SK-N-SH (cell line): ENCODE measurements at regions not wholly inside any gene's neighbourhood (a gene's known extent, or its start where the extent isn't known, plus 50 kb on each side); places are given as distances from the start of the nearest gene placed in this dataset.
"Not testable (repeated sequence)": the region's sequence is repeated elsewhere in the genome, so short reads cannot be mapped to it uniquely, and the experiment has no call there.

Experiments
- CTCF ChIA-PET: fragments of 300-600, 350-600 bp; formaldehyde crosslinking; extraction: SDS; loops from one replicate; lab custom pipeline; 2021; lab: Yijun Ruan, JAX
- POLR2A ChIA-PET: fragments of 350-600 bp; sonication (Branson Sonifier 250); formaldehyde crosslinking; extraction: SDS; loops from one replicate; lab custom pipeline; 2020; ENCODE audit warnings: antibody characterized with exemption, inconsistent platforms; lab: Yijun Ruan, JAX
- DNase-seq: peaks from one replicate; pipeline ENCODE4 v3.0.0; 2012
- H2AFZ ChIP-seq: fragments of 200-600 bp; sonication (generic); 2 replicates; pipeline ENCODE4 v1.8.1; 2016; ENCODE audit warnings: antibody characterized with exemption, mild to moderate bottlenecking, low read depth
- H3F3A ChIP-seq: fragments of 200-600 bp; sonication (generic); replicated peaks from 2 replicates; pipeline ENCODE3; 2016; ENCODE audit warnings: antibody characterized with exemption, mild to moderate bottlenecking; ENCODE audit not compliant: insufficient read depth
- H3K27ac ChIP-seq, 2 experiments: fragments of 200-500 bp in 1 of 2; fragments of 200-600 bp in 1 of 2; sonication (Bioruptor generic) in 1 of 2; sonication (generic), shearing (Covaris generic) in 1 of 2; 2 replicates each; pipeline versions ENCODE4 v1.5.1 to v1.6.1; 2014 to 2016; ENCODE audit warnings: low read depth in 2 of 2, inconsistent platforms in 1 of 2, low read length in 1 of 2, mild to moderate bottlenecking in 1 of 2, mixed read lengths in 1 of 2
- H3K27me3 ChIP-seq: fragments of 200-600 bp; sonication (generic), shearing (Covaris generic); 2 replicates; pipeline ENCODE4 v1.6.1; 2016; ENCODE audit warnings: mixed run types; ENCODE audit not compliant: insufficient read depth
- H3K36me3 ChIP-seq, 2 experiments: fragments of 200-500 bp in 1 of 2; fragments of 200-600 bp in 1 of 2; sonication (Bioruptor generic) in 1 of 2; sonication (generic) in 1 of 2; replicated peaks in 1 of 2; 2 replicates each; pipeline versions ENCODE3 to v1.5.1; 2014 to 2016; ENCODE audit warnings: low read length in 1 of 2, mild to moderate bottlenecking in 1 of 2; ENCODE audit not compliant: insufficient read depth in 2 of 2, control insufficient read depth in 1 of 2
- H3K4me1 ChIP-seq, 2 experiments: fragments of 200-500 bp in 1 of 2; fragments of 200-600 bp in 1 of 2; sonication (Bioruptor generic) in 1 of 2; sonication (generic), shearing (Covaris generic) in 1 of 2; 2 replicates each; pipeline versions ENCODE4 v1.5.1 to v1.6.1; 2014 to 2016; ENCODE audit warnings: low read depth in 1 of 2, low read length in 1 of 2, mixed run types in 1 of 2; ENCODE audit not compliant: insufficient read depth in 2 of 2, control insufficient read depth in 1 of 2
- H3K4me2 ChIP-seq: fragments of 200-600 bp; sonication (generic), shearing (Covaris generic); 2 replicates; pipeline ENCODE4 v1.6.1; 2017; ENCODE audit warnings: mixed run types
- H3K4me3 ChIP-seq, 2 experiments: fragments of 200-500 bp in 1 of 2; fragments of 200-600 bp in 1 of 2; sonication (Bioruptor generic) in 1 of 2; sonication (generic), shearing (Covaris generic) in 1 of 2; 2 replicates each; pipeline versions ENCODE4 v1.5.1 to v1.8.1; 2014 to 2016; ENCODE audit warnings: low read depth in 2 of 2, inconsistent platforms in 1 of 2, low read length in 1 of 2, mild to moderate bottlenecking in 1 of 2, mixed read lengths in 1 of 2, moderate library complexity in 1 of 2
- H3K79me2 ChIP-seq: fragments of 200-600 bp; sonication (generic); 2 replicates; pipeline ENCODE4 v1.8.1; 2017; ENCODE audit warnings: mild to moderate bottlenecking; ENCODE audit not compliant: insufficient read depth
- H3K9ac ChIP-seq: fragments of 200-600 bp; sonication (generic); 2 replicates; pipeline ENCODE4 v1.6.1; 2017; ENCODE audit warnings: mixed run types
- H3K9me2 ChIP-seq: fragments of 200-600 bp; sonication (generic); 2 replicates; pipeline ENCODE4 v1.6.1; 2017; ENCODE audit warnings: mixed run types
- H3K9me3 ChIP-seq: fragments of 200-600 bp; sonication (generic); 2 replicates; pipeline ENCODE4 v1.6.1; 2017; ENCODE audit warnings: mixed run types, mild to moderate bottlenecking, moderate library complexity
- H4K20me1 ChIP-seq: fragments of 200-600 bp; sonication (generic); 2 replicates; pipeline ENCODE4 v1.6.1; 2017; ENCODE audit warnings: mild to moderate bottlenecking, mixed run types; ENCODE audit not compliant: insufficient read depth
- WGBS: methylation state at CpG from one replicate; pipeline ENCODE4 v1.1.6; 2017; ENCODE audit warnings: low lambda C conversion rate; 5-methylcytosine and 5-hydroxymethylcytosine counted together

DNA sequence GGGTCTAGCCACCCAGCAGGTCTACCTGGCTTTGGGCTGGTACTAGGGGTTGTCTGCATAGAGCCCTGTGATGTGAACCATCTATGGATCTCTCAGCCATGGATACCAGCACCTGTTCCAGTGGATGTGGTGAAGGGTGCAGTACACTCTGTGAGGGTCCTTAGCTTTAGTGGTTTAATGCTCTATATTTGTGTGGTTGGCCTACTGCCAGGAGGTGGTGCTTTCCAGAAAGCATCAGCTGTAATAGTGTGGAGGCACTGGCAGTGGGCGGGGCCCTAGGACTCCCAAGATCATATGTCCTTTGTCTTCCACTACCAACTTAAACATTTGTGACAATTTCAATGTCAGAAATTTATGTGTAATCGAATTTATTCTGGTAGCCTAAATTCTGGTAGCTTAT lies 1065.1 kb downstream of the RPIA start:
- WGBS = 0% methylated on average over 2 of the region's 2 CpGs
- H2AFZ ChIP-seq, H3K36me3 ChIP-seq, H3K79me2 ChIP-seq, CTCF ChIA-PET, H3K4me1 ChIP-seq, H4K20me1 ChIP-seq, DNase-seq, H3K9me2 ChIP-seq, H3K9me3 ChIP-seq, H3K9ac ChIP-seq, H3K27me3 ChIP-seq, H3K27ac ChIP-seq, H3K4me2 ChIP-seq, H3F3A ChIP-seq, H3K4me3 ChIP-seq, POLR2A ChIA-PET: not testable (repeated sequence)

DNA sequence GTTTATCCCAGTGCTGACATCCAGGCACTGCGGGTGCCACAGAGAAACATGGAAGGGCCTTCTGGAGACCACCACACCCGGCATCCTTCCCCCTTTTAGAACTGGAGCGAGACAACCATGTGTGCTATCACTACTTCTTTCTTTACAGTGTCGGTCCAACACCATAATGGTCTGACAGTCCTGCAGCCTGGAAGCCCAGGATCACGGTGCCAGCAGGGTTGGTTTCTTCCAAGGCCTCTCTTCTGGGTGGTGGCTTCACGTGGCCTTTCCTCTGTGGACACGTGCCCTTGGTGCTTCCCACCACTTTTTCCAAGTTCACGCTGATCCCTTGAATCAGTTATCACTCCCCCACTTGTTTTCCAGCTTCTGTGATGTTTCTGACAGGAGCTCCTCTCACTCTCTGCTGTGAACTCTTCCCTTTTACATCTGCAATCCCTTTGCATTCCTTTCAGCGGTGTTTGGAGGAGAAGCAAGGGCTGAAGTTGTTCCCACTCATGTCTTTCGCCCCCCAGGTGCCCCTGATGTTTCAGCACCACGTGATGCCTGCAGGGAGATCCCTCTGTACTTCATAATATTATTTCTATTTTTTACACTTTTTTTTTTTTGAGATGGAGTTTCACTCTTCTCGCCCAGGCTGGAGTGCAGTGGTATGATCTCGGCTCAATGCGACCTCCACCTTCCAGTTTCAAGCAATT lies 1067.0 kb downstream of the RPIA start:
- POLR2A ChIA-PET, H3K4me2 ChIP-seq, H3K9me3 ChIP-seq, H3K36me3 ChIP-seq, H3K79me2 ChIP-seq, H3F3A ChIP-seq, DNase-seq, CTCF ChIA-PET, H3K27me3 ChIP-seq, H2AFZ ChIP-seq, H3K9me2 ChIP-seq, H3K4me3 ChIP-seq, H3K27ac ChIP-seq, H3K4me1 ChIP-seq, H4K20me1 ChIP-seq, H3K9ac ChIP-seq: not testable (repeated sequence)
- under 1% methylated on average over 14 of the region's 14 CpGs for WGBS

DNA sequence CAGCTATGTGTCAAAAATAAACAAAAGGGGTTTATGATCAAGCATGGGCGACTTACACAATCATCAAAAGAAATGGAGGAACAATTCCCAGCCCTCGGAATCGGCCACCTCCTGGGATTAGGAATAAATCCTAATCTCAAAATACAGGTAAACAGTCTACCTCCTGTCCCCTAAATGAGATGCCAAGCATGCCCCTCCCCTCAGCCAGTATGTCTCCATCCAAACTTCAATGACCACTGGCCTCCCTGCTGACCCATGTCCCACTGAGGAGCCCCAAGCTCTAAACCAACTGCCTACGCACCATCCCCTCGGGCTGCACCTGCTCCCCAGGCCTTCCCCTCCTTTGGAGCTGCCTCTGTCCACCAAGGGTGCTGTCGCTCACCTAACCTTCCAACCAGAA lies 1069.3 kb downstream of the RPIA start:
- H3K27me3 ChIP-seq = peaks cover 15% of the 10 kb centered on the region; the same call in 1 of the 2 replicates
- H3K4me3 ChIP-seq, H3K9ac ChIP-seq, H3K79me2 ChIP-seq, H3K9me3 ChIP-seq, CTCF ChIA-PET, H3K9me2 ChIP-seq, H3F3A ChIP-seq, H2AFZ ChIP-seq, POLR2A ChIA-PET, H3K4me1 ChIP-seq, H3K36me3 ChIP-seq, H3K4me2 ChIP-seq, H3K27ac ChIP-seq, DNase-seq, H4K20me1 ChIP-seq: not testable (repeated sequence)
- 6% methylated on average over 6 of the region's 6 CpGs for WGBS

DNA sequence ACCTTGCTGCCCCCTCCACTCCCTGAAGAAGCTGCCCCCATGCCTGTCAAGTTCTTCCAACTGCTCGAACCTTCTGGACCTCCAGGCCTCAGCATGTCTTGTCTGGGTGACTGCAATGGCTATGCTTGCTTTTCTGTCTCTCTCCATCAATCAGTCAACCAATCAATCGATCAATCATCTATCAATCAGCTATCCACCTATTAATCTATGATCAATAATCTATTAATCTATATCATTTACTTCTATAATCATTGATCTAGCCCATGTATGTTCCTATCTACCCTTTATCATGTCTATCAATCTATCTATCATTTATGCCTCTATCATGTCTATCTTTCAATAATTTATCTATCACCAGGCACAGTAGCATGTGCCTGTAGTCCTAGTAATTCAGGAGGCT lies 1069.7 kb downstream of the RPIA start:
- CTCF ChIA-PET, DNase-seq, POLR2A ChIA-PET: not testable (repeated sequence)

DNA sequence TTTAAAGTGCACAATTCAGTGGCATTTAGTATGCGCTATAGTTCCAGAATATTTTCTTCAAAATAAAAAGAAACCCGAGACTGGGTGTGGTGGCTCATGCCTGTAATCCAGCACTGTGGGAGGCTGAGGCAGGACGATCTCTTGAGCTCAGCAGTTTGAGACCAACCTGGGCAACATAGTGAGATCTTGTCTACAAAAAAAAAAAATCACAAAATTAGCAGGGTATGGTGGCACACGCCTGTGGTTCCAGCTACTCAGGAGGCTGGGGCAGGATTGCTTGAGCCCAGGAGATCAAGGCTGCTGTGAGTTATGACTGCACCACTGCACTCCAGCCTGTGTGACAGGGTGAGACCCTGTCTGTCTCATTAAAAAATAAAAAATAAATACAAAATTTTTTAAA lies 1070.4 kb downstream of the RPIA start:
- 21% methylated on average over 4 of the region's 4 CpGs for WGBS
- H3K9me3 ChIP-seq, POLR2A ChIA-PET: not testable (repeated sequence)

More for the DNA sequence above, 1069.7 kb downstream of the RPIA start:
- H3K9ac ChIP-seq, H4K20me1 ChIP-seq, H3K9me2 ChIP-seq, H2AFZ ChIP-seq, H3K36me3 ChIP-seq, H3F3A ChIP-seq, H3K4me3 ChIP-seq, H3K4me1 ChIP-seq, H3K4me2 ChIP-seq, H3K9me3 ChIP-seq, H3K79me2 ChIP-seq, H3K27ac ChIP-seq: not testable (repeated sequence)
- peaks cover 19% of the 10 kb centered on the region for H3K27me3 ChIP-seq
- 4% methylated on average over 2 of the region's 2 CpGs for WGBS

DNA sequence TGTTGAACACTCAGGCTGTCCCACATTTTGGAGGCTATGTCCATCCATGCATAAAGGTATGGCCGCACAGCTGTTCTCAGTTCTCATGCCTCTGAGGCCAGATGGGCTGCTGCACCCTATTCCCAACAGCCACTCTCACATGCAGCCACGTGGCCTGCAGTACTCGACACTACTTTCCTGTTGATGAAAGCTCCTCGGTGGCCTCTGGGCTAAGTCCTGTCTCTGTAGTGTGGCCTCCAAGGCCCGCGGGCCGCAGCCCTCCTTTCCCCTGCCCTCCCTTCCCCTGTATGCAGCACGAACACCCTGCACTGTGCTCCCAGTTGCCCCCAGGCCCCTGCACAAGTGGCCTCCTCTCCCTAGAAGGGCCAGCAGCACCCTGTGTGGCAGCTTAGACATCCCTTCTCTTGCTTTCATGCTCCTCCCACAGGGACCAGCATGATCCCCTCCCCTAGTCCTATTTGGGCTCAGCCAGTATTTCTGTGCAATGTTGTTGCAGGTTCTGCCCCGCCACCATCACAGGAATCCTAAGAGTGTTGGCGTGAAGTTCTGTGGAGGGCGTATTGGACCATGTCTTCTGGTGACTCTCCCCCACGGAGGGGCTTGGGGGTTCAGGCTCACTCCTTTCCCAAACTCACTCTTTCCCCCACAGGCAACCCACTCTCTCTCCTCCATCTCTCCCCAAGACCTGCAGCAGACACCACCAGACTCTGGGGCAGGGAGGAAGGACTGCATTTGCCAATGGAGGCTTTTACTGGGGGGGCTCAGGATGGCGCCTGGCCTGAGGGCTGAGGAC lies 1071.2 kb downstream of the RPIA start:
- H3K9me2 ChIP-seq, H4K20me1 ChIP-seq, POLR2A ChIA-PET, H3K79me2 ChIP-seq, H3K9me3 ChIP-seq, H3K4me2 ChIP-seq, H3K4me3 ChIP-seq, H3K4me1 ChIP-seq, H3K36me3 ChIP-seq, H3K27ac ChIP-seq, DNase-seq, H3K9ac ChIP-seq, H2AFZ ChIP-seq, H3F3A ChIP-seq: not testable (repeated sequence)
- peaks cover 34% of the 10 kb centered on the region for H3K27me3 ChIP-seq
- CTCF ChIA-PET = interaction anchor here (1.0 kb wide), 1 partner anchor 1765 kb away, joined by 3 read pairs; no protein-coding TSS in a partner anchor
- 21% methylated on average over 13 of the region's 13 CpGs for WGBS

More for the DNA sequence above, 1070.4 kb downstream of the RPIA start:
- H2AFZ ChIP-seq, H3F3A ChIP-seq, CTCF ChIA-PET, H3K79me2 ChIP-seq, H3K36me3 ChIP-seq, H4K20me1 ChIP-seq, H3K9ac ChIP-seq, H3K27ac ChIP-seq, H3K4me2 ChIP-seq, H3K4me3 ChIP-seq, H3K9me2 ChIP-seq, DNase-seq, H3K4me1 ChIP-seq: not testable (repeated sequence)
- H3K27me3 ChIP-seq = peaks cover 26% of the 10 kb centered on the region
